GM19328 (cell line): ENCODE measurements at regions not wholly inside any gene's neighbourhood (a gene's known extent, or its start where the extent isn't known, plus 50 kb on each side); places are given as distances from the start of the nearest gene placed in this dataset.

ENCODE experiments used
- ATAC-seq: cut with Tn5 transposase; IDR thresholded peaks from one replicate; pipeline ENCODE4 v1.9.1; 2021; ENCODE audit warnings: mild to moderate bottlenecking, moderate library complexity; ENCODE audit not compliant: unreplicated experiment

DNA sequence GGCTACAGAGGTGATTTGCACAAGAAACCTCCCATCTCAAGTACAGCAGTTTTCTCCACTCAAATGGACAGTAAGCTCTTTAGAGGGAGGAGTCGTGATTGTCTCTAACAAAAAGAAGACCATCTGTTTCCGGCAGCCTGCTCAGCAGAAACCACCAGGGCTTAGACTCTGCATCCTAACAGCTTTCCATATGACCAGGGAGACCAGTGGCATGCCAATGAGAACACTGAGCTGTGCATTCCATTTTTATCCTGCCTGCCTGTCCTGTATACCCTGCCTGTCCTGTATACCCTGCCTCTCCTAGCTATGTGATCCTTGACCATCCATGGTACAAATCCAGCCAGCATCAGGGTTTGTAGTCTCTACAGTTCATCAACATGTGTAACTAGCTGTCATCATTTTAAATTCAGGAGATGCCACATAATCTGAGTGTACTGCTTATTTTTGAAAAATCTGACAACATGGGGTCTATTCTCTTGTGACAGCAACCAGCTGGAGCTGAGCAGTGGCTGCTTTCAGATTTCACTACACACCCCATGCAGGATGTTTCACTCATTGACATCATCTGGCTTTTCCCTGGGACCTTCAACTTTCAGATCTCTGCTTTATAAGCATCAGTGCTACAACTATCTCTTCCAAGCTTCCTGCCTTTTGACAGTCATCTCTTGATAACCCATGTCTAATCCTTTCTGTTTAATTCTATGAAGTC lies 50.5 kb upstream of the POU2AF2 start:
- no peak for ATAC-seq

DNA sequence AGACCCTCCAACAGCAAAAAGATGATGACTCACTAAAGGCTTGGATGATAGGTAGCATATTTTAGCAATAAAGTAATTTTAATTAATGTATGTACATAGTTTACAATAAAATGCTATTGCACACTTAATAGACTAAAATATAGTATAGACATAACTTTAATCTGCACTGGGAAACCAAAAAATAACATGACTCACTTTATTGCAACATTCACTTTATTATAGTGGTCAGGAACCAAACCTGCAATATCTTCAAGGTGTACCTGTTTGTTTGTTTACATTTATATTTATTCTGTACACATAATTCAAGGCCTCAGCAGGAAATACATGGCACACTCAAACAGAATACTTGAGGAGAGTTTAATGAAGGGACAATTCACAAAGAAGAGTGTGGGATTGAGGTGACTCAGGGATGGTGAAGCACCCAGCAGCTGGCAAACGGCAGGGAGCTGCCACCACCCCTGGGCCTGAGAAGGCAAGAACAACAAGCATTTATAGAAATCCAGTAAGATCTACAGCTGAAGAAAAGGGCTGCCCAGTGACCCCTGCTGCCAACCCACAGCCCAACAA lies 51.5 kb upstream of the POU2AF2 start:
- no peak for ATAC-seq

DNA sequence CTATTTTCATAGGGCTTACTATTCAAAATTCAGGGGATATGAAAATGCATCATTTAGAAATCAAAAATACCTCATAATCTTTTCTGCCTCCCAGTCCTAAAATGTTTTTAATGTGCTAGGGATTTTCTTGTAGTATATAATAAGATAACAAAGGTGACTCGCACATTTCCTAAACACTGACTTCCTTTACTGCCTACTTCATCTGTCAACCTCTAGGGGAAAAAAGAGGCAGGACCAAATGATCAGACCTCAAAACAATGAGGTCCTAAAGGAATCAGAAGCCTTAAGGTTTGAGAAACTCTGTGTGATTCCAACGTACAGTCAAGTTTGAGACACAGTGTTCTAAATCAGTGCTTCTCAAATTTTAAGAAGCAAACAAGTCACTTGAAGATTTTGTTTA lies 56.1 kb upstream of the POU2AF2 start:
- no peak for ATAC-seq

DNA sequence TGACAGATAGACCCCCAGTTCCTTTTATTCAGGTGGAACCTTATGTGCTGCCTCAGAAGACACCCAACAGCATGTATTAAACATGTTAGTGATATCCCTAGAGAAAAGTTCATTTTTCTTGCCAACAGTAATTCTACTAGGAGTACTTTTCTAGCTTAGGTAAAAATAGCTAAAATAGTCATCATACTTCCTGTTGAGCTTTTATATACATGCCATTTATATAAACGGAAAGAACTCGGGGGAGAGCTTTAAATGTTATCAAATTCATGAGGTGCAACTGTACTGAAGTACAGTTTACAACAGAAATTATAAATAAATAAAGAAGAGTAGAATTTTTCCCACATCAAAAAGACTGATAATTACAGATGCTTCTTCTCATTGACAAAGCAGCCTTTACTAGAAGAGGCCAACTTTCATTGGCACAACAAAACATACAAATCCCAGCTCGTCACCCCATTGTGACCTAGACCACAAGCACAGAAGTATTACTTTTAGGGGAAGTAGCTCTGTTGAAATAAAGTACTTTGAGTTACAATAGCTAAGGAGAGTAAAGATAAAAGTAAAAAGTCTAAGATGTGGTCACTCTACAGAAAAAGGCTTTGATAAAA lies 59.1 kb upstream of the POU2AF2 start:
- no peak for ATAC-seq

DNA sequence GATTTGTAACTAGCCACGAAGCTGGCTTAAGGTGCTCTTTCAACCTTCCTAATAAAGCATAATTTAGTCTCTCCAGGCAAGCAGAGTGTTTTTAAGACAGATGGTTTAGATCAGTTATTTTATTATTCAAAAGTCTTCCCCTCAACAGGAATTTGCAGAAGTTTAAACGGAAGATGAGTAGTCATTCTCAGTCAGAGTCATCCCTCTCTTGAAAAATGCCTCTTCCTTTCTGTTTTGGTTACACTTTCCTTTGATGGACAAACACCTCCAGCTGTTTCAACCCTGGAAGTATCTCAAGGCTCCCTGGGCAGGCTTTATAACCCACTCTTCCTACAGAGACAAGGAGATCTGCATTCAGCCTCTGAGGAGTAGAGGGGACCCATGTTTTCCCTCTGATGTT lies 60.3 kb upstream of the POU2AF2 start:
- no peak for ATAC-seq

DNA sequence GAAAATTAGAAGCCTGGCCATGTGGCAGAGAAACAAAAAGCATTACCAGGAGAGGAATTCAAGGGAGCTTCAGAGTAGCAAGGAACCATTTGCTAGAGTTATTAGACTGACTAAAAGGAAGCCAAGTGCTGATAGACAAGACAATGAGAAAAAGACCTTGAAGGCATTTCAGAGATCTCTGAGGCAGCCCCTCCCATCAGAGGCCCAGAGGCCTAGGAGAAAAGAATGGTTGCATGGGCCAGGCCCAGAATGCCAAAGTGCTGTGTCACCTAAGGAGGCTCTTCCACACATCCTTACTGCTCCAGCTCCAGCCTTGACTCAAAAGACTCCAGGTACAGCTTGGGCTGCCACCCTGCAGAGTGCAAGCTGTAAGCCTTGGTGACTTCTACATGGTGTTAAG lies 61.8 kb upstream of the POU2AF2 start:
- no peak for ATAC-seq

DNA sequence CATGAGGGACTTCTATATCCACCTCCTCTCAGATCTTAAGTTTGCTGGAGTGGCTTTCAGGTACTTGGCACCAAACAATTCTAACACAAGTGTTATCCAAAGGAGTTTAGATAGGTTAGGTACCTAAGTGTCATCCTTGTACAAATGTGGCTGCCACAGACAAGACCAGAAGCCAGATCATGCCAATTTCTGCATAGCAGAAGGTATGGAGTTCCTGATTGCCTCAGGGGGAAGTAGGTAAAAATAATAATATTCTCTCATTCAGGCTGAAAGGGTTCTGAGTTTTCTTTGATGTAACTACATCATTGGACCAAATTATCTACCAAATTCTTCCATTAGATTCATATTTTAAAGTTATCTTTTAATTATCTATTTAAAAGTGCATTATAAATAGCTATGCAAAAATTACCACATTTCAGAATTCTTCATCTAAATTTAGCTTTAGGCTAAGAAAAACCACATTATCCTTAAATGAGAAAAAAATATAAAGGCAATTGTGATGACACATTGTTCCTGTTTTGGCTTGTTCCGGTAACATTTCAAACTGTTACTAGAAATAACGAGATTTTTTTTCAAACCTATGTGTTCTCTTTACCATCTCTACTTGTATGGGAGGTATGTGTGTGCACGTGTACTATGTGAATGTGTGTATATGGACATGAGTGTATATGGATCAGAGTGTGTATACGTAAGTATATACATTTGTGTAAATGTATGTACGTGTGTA lies 66.2 kb upstream of the POU2AF2 start:
- no peak for ATAC-seq

DNA sequence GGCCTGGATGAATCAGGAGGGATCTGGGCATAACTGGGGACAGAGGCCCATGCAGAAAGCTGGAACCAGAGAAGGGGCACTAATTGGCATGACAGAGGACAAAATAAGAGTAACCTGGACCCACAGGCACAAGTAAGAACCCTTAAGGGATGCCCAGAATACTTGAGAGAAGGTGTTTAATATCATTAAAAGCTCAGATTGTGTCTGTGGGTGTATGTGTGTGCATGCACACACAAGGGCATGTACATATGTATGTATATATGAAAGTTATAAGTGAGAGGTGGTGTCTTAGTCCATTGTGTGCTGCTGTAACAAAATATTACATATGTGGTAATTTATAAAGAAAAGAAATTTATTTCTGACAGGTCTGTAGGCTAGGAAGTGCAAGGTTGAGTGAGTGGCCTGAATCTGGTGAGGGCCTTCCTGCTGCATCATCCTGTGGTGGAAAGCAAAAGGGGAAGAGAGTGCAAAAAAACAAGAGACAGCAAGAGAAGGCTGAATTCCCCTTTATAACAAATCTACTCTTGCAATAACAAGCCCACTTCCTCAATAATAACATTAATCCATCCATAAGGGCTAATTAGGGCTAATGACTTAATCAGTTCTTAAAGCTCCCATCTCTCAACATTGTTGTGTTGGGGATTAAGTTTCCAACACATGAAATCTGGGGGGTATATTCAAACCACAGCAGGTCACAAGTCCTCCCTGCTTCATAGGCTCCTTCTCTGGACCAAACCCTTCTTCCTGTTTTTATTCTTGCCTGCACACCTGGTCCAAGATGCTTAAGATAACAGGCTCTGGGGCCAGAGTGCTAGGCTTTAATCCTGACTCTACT lies 68.3 kb upstream of the POU2AF2 start:
- peak; percentile 74 for ATAC-seq

DNA sequence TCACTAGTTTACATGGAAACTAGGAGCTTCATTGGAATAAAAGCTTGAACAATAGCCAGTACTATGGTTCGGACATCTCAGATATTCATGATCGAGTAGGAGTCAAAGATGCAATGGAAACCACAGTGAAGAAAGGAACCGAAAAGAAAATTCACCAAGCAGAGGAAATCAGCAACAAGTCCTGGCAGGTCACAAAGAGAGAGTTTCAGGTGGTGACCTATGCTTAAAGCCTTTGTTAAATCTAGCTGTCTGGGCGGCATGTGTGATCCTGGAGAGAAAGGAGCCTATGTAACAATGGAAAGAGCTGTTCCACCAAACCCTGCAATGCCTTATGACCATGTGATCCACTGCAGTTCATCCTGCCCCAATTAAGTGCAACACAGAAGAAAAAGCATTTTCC lies 68.9 kb upstream of the POU2AF2 start:
- ATAC-seq = no peak

DNA sequence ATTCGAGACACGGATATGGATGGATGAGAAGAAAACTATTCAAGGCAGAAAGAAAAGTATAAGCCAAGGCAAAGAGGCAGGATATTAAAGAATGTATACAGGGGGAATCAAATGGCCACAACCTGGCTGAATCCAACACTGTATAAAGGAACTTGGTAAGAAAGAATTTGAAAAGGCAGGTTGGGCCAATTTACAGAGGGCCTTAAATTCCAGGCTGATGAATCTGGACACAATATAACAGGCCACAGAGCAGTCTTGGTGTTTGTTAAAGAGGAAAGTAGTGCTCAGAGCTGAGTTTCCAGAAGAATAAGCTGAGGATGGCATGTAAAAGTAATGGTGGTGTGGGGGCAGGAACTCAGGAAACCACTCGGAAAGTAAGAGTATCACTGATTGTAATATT lies 72.3 kb upstream of the POU2AF2 start:
- ATAC-seq = no peak

DNA sequence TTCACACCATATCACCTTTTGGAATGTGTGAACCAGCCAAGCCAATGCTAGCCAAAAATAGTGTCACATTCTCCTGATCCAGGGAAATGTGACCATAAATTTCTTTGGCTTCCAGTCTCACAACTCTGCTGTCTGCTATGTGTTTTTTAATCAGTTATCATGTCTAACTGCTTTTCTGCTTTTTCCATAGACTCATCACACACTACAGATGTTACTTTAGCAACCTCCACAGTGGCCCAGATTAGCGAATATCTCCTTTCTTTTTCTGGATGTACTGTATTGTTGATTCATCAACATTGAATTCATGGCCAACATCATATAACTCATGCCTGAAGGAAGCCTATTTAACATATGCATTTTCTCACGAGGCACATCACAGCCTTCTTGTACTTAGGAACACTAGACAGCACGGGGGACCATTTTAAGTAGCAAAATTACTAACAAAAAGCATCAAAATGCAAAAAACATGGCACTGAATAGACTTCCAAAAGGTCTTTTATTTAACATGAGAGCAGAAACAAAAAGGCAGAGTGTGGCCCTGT lies 73.1 kb upstream of the POU2AF2 start:
- ATAC-seq = no peak

DNA sequence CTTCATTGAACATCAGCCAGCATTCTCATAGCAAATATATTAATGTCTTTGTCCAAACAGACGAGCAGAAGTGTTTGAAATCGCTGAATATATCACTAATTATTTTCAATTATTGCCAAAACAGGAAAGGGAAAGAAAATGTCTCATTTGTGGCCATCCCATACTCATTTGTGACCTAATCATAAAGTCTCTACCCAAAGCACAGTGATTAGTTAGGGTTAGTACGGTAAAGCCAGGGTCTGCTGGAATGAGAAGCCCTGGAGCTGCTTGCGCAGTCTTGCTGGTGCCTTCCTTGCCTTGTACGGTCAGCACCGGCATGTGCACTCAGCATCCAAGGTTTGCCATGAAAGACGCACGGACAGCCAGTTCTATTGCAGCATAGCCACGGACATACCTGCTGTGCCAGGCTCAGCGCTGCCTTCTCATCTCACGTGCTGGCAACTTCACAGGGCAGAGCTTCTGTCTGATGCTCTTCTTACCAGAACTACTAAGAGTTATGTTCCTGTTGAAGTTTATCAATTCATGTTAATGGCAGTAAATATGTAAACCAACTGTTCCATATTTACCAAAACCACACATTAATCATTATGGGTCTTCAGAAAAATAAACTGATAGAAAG lies 74.7 kb upstream of the POU2AF2 start:
- ATAC-seq = no peak

DNA sequence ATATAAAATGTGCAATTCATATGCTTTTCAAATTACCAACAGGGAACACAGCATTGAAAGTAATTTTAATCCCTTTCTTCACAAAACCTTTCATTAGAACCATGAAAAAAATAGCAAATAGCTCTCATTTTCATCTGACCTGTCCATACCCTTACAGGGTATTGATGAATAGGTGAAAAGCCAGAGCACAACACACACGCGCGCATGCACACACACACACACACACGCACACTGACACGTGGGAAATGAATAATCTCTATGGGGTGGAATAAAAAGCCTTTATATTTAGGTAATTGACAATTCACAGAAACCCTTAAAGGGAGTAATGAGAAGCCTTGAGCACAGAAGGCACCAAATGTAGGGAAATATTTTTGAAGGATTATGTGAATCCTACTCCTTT lies 76.2 kb upstream of the POU2AF2 start:
- ATAC-seq = no peak

DNA sequence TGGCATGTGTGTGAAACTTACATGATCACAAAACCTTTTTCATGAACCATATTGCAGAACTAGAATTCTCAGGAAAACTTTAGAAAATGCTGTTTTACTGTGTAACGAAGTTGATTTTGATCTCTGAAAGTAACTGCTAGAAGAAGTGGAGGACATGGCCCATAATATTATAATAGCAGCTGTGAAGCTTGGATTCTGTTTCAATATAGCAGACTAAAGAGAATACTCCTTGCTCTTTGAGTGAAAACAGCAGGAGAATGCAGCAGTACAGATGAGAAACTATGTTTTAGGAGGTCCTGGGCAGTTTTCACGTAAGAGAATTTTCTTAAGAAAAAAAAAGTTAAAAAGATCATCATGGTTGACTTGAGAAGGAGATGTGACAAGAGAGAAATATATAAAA lies 76.7 kb upstream of the POU2AF2 start:
- ATAC-seq = no peak

DNA sequence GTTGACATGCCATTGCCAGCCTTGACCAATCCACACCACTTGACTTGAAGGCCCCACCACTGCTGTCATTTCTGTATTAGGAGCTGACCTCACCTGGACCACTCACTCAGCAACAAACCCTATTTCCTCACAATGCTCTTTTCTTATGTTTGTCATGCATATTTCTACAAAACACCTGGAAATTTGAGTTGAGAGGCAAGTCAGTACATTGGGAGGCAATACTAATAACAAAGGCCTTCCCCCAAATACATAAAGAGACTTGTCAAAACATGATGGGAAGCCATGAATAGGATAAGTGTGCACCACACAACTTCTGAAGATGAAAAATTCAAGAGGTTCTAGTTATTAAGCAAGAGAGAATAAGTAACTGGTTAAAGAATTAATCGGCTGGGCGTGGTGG lies 77.9 kb upstream of the POU2AF2 start:
- no peak for ATAC-seq

DNA sequence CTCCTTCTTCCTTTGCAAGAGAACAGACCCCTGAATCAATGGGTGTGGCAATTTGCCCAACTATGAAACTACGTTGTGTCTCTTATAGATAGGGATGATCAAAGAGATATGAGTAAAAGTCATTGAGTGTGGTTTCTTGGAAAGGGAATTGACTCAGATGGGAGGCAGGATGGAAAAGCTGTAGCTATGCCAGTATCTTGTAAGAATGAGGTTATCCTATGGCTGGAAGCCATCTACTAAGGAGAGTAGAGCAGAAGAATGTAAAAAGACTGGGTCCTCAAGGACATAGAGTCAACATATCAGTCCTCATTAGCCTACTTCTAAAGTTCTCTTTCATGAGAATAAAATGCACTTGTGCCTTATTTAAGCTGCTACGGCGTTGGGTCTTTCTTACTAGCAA lies 78.9 kb upstream of the POU2AF2 start:
- ATAC-seq = no peak

DNA sequence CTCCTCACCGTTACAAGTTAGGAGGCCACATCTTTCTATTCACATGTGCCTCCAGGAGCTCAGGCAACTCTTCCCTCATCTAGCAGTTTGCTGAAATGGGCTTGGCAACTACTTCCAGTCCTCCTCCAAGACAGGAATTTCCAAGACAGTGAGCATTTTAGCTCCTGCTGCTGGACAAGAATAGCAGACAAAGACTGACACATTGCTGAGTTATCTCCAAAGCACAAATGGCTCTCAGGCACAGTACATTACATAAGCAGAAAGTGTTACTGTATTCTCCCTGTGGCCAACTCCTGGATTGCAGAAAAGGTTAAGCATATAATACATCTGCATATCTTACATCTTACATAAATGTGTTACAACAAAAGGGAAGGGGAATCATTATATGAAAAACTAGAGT lies 83.2 kb upstream of the POU2AF2 start:
- ATAC-seq = no peak

DNA sequence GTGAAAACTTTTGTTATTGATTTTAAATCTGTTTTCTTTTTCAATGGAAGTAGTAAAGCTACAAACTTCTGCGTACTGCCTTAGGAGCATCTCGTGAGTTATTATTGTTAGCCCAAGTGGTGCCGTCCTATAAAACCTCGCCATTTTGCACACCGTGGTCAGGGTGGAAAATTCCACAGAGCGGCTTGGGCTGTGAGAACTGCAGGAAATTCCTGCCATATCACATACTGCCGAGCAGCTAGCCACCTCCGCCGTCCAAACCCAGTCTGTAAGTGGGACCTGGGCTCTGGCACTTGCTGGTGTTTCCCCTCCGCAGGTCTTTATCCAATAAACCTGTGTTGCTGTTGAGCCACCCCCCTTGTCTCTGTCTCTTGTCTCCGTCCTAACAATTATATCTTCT lies 88.0 kb upstream of the POU2AF2 start:
- no peak for ATAC-seq

DNA sequence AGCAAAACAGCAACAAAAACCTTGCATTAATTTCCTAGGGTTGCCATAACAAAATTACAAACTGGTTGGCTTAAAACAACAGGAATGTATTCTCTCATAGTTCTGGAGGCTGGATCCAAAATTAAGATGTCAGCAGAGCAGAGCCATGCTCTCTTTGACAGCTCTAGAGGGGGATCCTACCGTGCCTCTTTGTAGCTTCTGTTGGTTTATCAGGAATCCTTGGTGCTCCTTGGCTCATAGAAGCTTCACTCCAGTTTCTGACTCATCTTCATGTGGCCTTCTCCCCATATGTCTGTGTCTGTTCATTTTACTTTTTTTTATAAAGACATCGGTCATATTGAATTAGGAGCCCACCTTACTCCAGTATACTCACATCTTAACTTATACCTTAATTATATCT lies 90.5 kb upstream of the POU2AF2 start:
- no peak for ATAC-seq

DNA sequence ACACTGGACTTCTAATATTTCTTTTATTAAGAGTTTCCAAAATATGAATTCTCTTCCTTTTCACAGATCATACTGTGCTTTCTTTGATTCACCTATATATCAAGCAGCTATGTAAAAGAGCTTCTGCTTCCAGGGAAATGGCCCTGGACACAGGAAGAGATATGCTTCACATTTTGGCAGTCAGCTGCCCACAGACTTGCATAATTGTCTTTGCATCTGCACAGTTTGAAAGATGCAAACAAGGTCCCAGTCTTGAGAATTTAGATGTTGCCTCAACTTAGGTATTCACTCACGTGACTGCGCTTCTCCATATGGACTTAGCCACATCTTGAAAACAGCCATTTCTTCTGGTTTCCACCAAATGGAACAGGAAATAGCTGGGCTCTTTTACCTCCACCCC lies 92.3 kb upstream of the POU2AF2 start:
- no peak for ATAC-seq
